ENCODE measurements at regions not wholly inside any gene's neighbourhood (a gene's known extent, or its start where the extent isn't known, plus 50 kb on each side); places are given as distances from the start of the nearest gene placed in this dataset.

DNA sequence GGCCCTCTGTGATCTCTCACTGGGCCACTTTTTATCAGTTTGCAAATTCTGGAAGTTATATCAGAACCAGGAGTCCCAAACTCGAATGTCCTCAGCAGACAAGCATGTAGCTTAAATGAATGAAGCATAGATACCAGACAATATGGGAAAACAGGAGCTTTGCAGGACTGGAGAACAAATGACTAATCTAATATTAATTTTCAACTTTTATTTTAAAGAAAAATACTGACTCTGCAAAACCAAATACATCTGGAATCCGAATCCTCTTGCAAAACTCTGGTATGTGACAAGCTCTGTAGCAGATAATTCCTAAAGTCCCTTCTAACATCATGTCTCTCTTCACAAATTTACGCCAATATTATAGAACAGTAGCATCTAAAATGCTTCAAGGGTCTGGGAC, 427.4 kb downstream of the TTLL7 start:
- no peak for DNase-seq

DNA sequence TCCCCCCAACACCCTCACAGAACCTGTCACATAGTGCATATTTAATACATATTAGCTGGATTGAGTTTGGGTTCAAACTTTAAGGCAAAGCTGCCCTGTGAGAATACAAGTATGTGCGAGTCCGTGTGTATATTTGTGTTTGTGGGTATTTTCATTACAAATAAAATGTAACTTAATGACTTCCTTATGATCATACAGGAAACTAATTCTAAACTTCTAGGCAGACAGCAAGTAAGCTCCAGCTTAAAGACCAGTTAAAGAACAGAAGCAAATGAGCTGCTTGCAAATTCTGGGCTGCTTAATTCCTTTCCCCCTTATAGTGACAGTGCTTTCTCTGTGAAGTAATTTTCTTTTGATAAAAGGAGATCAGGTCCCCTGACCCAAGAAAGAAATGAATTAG, 437.6 kb downstream of the TTLL7 start:
- DNase-seq: no peak

DNA sequence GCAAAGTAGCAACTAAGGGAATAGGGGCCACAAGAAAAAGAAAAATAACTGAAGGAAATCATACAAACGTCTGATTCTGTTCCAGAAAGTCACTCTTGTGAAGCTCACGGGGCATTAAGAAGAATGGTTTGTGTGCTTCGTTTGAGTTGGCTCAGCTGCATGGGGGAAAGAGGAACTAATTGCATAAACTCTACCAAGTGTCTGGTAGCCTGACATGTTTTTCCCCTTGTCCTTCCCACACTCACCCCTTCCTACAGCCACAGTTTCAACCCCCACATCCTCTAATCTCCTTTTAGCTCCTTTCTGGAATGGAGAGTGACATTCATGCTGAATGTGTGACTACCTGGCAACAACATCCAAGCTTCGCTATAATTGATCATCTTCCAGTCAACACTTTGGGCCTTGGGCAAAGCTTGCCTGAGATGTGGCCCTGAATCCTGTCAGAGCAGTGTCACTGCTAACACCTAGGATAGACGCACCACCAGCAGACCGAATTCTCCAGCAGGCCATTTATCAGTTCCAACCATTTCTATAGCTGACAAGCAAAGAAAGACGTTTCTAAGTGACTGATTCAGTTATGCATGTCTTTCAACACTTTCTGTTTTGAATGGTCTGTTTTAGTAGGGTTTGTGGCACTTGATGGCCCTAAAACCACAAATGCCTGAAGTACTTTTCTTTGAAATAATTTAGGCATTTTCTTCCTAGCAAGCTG, 439.6 kb downstream of the TTLL7 start:
- no peak for DNase-seq

DNA sequence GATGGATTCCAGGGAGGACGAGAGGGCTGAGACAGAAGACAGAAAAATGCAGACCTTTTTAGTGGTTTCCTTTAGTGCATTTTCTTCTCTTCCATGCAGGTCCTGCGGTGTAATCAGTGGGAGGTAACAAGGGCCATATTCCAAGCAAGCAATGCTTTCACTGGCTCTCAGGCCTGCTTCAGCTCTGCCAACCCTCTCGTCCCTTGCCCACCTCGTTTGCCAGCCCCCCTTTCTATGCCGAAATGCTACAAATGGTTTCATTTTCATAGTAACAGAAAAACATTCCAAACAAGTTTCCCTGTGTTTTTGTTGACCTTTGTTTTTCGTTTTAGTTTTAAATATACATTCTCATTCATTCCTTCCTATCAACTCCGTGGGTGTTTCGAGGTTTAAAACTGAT, 443.1 kb downstream of the TTLL7 start:
- DNase-seq: no peak

DNA sequence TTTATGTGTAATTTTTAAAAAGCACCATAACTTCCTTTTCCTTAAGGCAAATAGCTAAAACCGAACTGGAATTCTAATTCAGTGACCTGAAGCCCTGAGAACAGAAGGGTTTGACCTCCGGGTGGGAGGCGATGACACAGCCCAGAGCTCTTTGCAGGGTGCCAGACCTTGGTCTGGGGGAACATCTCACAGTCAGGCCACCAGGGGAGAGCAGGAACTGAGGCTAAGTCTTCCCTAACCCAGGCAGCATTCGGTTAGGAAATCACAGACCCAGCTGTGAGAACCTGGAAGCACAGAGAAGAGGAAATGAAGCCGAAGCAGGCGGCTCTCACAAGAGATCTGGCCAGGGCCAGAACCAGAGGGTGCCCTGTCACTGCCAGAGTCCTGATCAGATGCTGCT, 444.8 kb downstream of the TTLL7 start:
- no peak for DNase-seq

DNA sequence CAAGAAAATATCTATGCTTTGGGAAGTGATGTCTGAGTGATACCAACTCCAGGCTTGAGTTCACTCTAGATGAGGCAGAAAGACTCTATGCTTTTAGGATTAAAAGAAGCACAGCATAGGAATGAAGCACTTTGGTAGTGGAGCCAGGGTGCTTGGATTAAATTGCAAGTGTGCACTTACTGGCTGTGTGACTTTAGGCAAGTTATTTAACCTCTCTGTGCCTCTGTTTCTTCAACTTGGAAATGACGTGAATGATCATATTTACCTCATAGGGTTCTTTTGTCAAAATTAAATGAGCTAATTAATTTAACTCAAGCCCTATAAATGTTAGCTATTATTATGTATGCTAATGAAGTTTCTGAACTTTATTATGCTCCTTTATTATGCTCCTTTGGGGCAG, 446.1 kb downstream of the TTLL7 start:
- no peak for DNase-seq

DNA sequence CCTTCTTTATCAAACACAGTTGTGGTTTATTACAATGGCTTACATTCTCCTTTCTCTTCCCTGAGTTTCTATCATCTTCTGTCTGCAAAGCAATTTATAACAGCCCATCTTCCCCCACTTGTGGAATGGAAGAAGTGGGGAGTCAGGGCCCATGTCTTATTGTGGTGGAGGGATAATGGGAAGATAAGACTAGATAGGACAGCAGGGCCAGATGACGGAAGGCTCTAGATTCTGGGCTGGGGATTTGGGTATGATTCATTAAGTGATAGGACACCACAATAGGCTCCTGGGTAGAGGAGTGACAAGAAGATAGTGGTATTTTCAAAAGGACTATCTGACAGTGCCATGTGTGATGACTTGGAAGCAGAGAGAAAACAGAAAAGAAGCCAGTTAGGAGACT, 450.6 kb downstream of the TTLL7 start:
- no peak for DNase-seq

- no peak for DNase-seq
Observed at GRCh38 chr1:83547901-83548300, 451.0 kb downstream of the TTLL7 start.

DNA sequence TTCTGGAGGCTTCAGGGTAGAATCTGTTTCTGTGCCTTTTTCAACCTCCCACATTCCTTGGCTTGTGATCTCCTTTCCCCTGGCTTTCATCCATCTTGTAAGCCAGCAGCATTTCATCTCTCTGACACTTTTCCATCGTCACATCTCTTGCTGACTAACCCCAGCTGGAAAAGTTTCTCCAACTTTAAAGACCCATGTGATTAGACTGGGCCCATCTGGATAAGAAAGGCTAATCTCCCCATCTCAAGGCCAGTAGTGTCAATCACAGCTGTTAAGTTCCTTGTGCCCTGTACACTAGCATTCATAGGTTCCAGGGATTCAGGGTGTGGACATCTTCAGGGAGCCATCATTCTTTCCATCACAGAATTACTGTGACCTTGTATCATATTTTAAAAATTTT, 452.1 kb downstream of the TTLL7 start:
- DNase-seq: no peak

GRCh38 chr1:83545066-83545862, 453.7 kb downstream of the TTLL7 start:
- no peak for DNase-seq

- no peak for DNase-seq
Observed at GRCh38 chr1:83543222-83543973, 455.5 kb downstream of the TTLL7 start.

DNA sequence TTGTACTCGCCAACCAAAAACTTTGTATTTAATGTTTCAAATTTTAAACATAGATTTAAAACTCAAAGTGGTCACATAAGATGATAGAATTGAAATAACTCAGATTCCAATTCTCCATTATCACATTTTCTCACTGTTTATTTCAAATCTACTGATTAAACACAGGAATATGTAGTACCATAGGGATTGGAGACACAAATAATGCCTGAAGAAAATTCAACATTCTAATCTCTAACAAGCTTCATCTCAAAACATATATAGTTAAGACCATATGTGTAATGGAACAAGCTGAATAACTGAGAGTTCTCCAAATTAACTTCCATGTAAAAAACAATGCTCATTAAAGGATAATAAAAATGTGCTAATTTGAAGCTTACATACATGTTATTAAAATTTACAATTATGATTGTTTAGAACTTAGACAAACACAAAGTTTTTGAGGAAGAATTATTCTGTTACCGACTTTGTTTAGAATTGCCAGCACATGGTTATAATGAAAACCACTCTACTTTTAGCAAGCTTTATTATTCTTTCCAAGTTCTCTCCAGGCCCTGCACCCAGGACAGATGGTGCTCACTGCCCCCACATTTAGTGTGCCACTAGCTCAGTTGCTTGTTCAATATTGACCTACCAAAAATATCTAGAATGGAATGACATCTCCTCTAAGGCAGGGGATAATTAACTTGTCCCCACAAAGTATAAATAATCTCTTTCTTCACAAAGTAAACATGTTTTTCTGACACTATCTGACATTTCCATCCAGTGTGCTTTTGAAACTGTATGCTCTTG, 467.2 kb downstream of the TTLL7 start:
- no peak for DNase-seq

DNA sequence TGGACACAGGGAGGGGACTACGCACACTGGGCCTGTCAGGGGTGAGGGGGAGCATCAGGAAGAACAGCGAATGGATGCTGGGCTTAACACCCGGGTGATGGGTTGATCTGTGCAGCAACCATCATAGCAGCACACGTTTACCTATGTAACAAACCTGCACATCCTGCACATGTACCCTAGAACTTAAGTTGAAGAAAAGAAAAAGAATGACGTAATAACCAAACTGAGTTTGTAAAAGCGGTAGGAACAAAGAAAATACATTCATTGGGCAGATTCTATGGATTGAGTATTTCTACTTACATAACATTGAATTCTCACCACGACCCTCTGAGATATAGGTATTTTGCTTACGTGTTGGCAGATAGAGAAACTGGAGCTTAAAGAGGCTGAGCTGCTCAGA, 468.4 kb downstream of the TTLL7 start:
- no peak for DNase-seq

- no peak for DNase-seq
Observed at GRCh38 chr1:83527987-83528386, 470.9 kb downstream of the TTLL7 start.

- DNase-seq: no peak
Observed at GRCh38 chr1:83520797-83521196, 478.1 kb downstream of the TTLL7 start.

DNA sequence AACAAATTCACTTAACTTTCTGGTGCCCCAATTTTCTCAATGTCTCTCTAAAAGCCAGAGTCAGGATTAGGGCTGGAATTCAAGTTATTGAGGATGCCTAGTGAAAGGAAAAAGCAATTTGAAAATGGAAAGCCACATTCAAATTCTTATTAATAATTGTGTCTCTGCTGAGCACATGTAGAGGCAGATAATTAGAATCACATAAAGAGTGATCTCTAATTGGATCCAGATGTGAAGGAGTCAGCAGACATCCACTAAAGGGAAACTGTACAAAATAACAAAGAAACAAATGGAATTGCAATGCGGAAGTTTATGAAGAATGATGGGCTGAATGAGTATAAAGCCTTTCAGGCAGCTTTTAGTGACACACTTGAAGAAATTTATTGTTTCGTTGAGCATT, 482.6 kb downstream of the TTLL7 start:
- no peak for DNase-seq

DNA sequence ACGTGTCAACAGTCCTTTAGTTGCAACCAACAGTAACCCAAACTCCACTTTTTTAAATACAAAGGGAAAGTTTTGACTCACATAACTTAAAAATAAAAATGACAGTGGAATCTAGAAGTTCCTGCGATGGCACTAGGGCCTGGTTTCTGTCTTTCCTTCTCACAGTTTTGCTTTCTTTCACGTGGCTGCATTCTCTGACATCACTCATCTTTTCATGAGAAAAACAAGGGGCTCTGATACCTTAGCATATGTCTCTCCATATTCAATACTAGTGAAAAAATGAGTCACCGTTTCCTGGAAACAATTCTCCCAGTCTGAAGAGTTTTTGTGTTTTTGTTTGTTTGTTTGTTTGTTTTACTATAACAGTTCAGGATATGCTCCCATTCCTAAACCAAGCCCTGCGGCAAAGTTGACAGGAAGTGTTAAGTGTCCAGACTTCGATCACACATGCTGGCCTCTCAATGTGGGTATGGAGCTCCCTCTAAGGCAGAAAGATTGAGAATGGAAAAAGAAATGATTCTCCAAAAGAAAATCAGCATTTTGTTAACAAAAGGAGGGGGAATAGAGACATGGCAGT, 483.3 kb downstream of the TTLL7 start:
- DNase-seq: no peak

GRCh38 chr1:83512373-83513193, 486.3 kb downstream of the TTLL7 start:
- no peak for DNase-seq

DNA sequence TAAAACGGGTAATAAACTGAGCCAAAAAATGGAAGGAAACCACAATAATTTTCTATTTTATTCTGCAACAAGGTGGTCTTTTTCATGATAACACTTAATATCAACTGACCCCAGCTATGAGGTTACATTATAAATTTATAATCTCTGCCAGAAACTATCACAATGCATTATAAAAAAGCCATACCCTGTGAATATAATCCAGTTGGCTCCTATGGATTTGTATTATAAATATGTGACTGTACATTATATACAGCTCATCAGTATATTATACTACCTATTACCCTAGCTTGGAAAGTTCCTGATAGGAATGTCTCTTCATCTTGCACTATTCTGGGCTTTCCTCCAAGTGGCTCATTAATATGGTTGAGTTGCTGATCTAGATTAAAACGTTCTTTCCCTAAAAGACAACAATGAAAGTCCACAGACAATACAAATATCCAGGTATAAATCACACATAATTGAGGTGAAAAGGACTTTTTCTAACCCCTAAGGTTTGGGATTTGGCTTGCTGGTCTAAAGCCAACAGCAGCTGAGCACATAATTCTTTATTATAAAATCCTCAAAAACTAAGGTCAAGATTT, 487.7 kb downstream of the TTLL7 start:
- no peak for DNase-seq

- no peak for DNase-seq
Observed at GRCh38 chr1:83509301-83509781, 489.6 kb downstream of the TTLL7 start.

- DNase-seq: no peak
Observed at GRCh38 chr1:83508485-83509151, 490.3 kb downstream of the TTLL7 start.
